ENCODE measurements at regions not wholly inside any gene's neighbourhood (a gene's known extent, or its start where the extent isn't known, plus 50 kb on each side); places are given as distances from the start of the nearest gene placed in this dataset.

- H3K27me3 ChIP-seq, result no peaks in the 10 kb centered on the region
- H3K9ac ChIP-seq (ENCODE audit: low read depth in 2 of 2, low read length in 2 of 2), result no peak overlapping the region
- TF ChIP-seq CTCF (IDR thresholded peaks at IDR 0.05), result no peak
- no peaks in the 10 kb centered on the region for H3K36me3 ChIP-seq
- intact Hi-C loops (cut with DNase I), result no loop called here
- no peaks in the 10 kb centered on the region for H3K4me1 ChIP-seq
- H3K4me3 ChIP-seq, result no peak overlapping the region
- H3K27ac ChIP-seq, result no peak overlapping the region
- H3K9me3 ChIP-seq, result no peaks in the 10 kb centered on the region
- DNase-seq, result no peak
Measured at GRCh38 chr2:2683606-2684224, 352.6 kb upstream of the MYT1L start.

- Histone ChIP-seq H3K36me3 (no peaks in the 10 kb centered on the region), H3K27me3 (no peaks in the 10 kb centered on the region), H3K4me3 (no peak overlapping the region), H3K4me1 (no peaks in the 10 kb centered on the region), H3K9ac (ENCODE audit: low read depth in 2 of 2, low read length in 2 of 2) (no peak overlapping the region), H3K27ac (no peak overlapping the region), H3K9me3 (no peaks in the 10 kb centered on the region)
- TF ChIP-seq CTCF (IDR thresholded peaks at IDR 0.05), result no peak
- intact Hi-C loops (cut with DNase I), result no loop called here
- no peak for DNase-seq
Measured at GRCh38 chr2:2682700-2683342, 351.7 kb upstream of the MYT1L start.

GRCh38 chr2:2681711-2682251, 350.7 kb upstream of the MYT1L start:
- H3K27me3 ChIP-seq, result no peaks in the 10 kb centered on the region
- intact Hi-C loops (cut with DNase I), result no loop called here
- no peaks in the 10 kb centered on the region for H3K4me1 ChIP-seq
- no peak for TF ChIP-seq CTCF (IDR thresholded peaks at IDR 0.05)
- no peaks in the 10 kb centered on the region for H3K9me3 ChIP-seq
- H3K4me3 ChIP-seq, result no peak overlapping the region
- no peak for DNase-seq
- no peaks in the 10 kb centered on the region for H3K36me3 ChIP-seq
- H3K27ac ChIP-seq, result no peak overlapping the region
- no peak overlapping the region for H3K9ac ChIP-seq (ENCODE audit: low read depth in 2 of 2, low read length in 2 of 2)

GRCh38 chr2:2681085-2681484, 350.0 kb upstream of the MYT1L start:
- intact Hi-C loops (cut with DNase I), result no loop called here
- H3K4me1 ChIP-seq, result no peaks in the 10 kb centered on the region

GRCh38 chr2:2674831-2675230, 343.8 kb upstream of the MYT1L start:
- no peaks in the 10 kb centered on the region for H3K36me3 ChIP-seq
- no peak for TF ChIP-seq CTCF (IDR thresholded peaks at IDR 0.05)
- no peaks in the 10 kb centered on the region for H3K9me3 ChIP-seq
- H3K9ac ChIP-seq (ENCODE audit: low read depth in 2 of 2, low read length in 2 of 2), result no peak overlapping the region
- no peak for DNase-seq
- H3K27ac ChIP-seq, result no peak overlapping the region
- H3K4me3 ChIP-seq, result no peak overlapping the region
- H3K4me1 ChIP-seq, result no peaks in the 10 kb centered on the region
- H3K27me3 ChIP-seq, result no peaks in the 10 kb centered on the region
- intact Hi-C loops (cut with DNase I), result no loop called here

More at GRCh38 chr2:2681085-2681484, 350.0 kb upstream of the MYT1L start:
- no peak for TF ChIP-seq CTCF (IDR thresholded peaks at IDR 0.05)
- Histone ChIP-seq H3K9ac (ENCODE audit: low read depth in 2 of 2, low read length in 2 of 2) (no peak overlapping the region), H3K27ac (no peak overlapping the region), H3K4me3 (no peak overlapping the region), H3K27me3 (no peaks in the 10 kb centered on the region), H3K9me3 (no peaks in the 10 kb centered on the region), H3K36me3 (no peaks in the 10 kb centered on the region)
- DNase-seq, result no peak

All from colonic mucosa (tissue), 4 donors.